B cell (primary cell): ENCODE measurements at regions not wholly inside any gene's neighbourhood (a gene's known extent, or its start where the extent isn't known, plus 50 kb on each side); places are given as distances from the start of the nearest gene placed in this dataset.
"Not testable (repeated sequence)": the region's sequence is repeated elsewhere in the genome, so short reads cannot be mapped to it uniquely, and the experiment has no call there.

Experiments used
- ATAC-seq: fragments of 200-7000 bp; cut with Tn5 transposase; one replicate; pipeline ENCODE4 v1.10.0; 2021; ENCODE audit warnings: low read depth, mild to moderate bottlenecking, moderate number of reproducible peaks, moderate library complexity
- CTCF ChIA-PET: fragments of 350-600 bp; sonication (Branson Sonifier 250); formaldehyde crosslinking; loops from one replicate; lab custom pipeline; 2021; ENCODE audit warnings: antibody characterized with exemption, inconsistent platforms; lab: Charles Lee
- POLR2A ChIA-PET: fragments of 350-600 bp; sonication (Branson Sonifier 250); formaldehyde crosslinking; loops from one replicate; lab custom pipeline; 2021; ENCODE audit warnings: antibody characterized with exemption; lab: Charles Lee
- DNase-seq: peaks from one replicate; pipeline ENCODE4 v3.0.0; 2013
- H2AFZ ChIP-seq: 2 replicates; pipeline ENCODE4 v1.6.1; 2012; ENCODE audit warnings: mild to moderate bottlenecking, low read depth, low read length; ENCODE audit not compliant: insufficient read depth, poor library complexity, severe bottlenecking
- H3K27ac ChIP-seq, 2 donors: 1 replicate in 1 of 2; 2 replicates in 1 of 2; pipeline ENCODE4 v1.5.1; 2012 to 2013; ENCODE audit warnings: low read length in 2 of 2, mild to moderate bottlenecking in 2 of 2, moderate library complexity in 1 of 2
- H3K27me3 ChIP-seq, 4 experiments: fragments of 200-600 bp in 1 of 4; sonication (generic) in 1 of 4; replicated peaks in 1 of 4; 1 replicate in 2 of 4; 2 replicates in 2 of 4; pipeline versions ENCODE4 v1.6.1 to v1.7.0; 2013 to 2016; ENCODE audit warnings: low read length in 3 of 4, mild to moderate bottlenecking in 2 of 4, mixed read lengths in 1 of 4, moderate library complexity in 1 of 4; ENCODE audit not compliant: insufficient read depth in 4 of 4, control insufficient read depth in 3 of 4; ENCODE audit errors: control extremely low read depth in 1 of 4
- H3K36me3 ChIP-seq, 2 experiments: replicated peaks in 1 of 2; 1 replicate in 1 of 2; 2 replicates in 1 of 2; pipeline versions ENCODE4 v1.6.1 to v1.7.1; 2013; ENCODE audit warnings: low read length in 1 of 2; ENCODE audit not compliant: insufficient read depth in 2 of 2, control insufficient read depth in 1 of 2; ENCODE audit errors: control extremely low read depth in 1 of 2, extremely low read depth in 1 of 2
- H3K4me1 ChIP-seq, 2 donors: fragments of 200-600 bp in 1 of 2; sonication (generic) in 1 of 2; 1 replicate in 1 of 2; 2 replicates in 1 of 2; pipeline versions ENCODE4 v1.5.1 to v1.6.1; 2013 to 2017; ENCODE audit warnings: low read length in 2 of 2; ENCODE audit not compliant: control insufficient read depth in 2 of 2, insufficient read depth in 2 of 2
- H3K4me2 ChIP-seq: replicated peaks from 2 replicates; pipeline ENCODE3; 2012; ENCODE audit warnings: mild to moderate bottlenecking, low read depth, low read length; ENCODE audit not compliant: poor library complexity, severe bottlenecking
- H3K4me3 ChIP-seq, 5 experiments: fragments of 200-600 bp in 1 of 5; sonication (generic) in 1 of 5; 1 replicate in 3 of 5; 2 replicates in 2 of 5; pipeline versions ENCODE4 v1.5.1 to v1.7.0; 2011 to 2016; ENCODE audit warnings: low read length in 4 of 5, mild to moderate bottlenecking in 4 of 5, low read depth in 2 of 5, control low read depth in 1 of 5, moderate library complexity in 1 of 5; ENCODE audit not compliant: insufficient read depth in 1 of 5; ENCODE audit errors: control extremely low read depth in 1 of 5, extremely low read depth in 1 of 5
- H3K79me2 ChIP-seq: fragments of 200-600 bp; sonication (generic); one replicate; pipeline ENCODE4 v1.6.0; 2016; ENCODE audit warnings: low read length; ENCODE audit not compliant: control insufficient read depth, insufficient read depth
- H3K9ac ChIP-seq: fragments of 200-600 bp; sonication (generic); 2 replicates; pipeline ENCODE4 v1.6.1; 2017; ENCODE audit warnings: mild to moderate bottlenecking, low read length, moderate library complexity
- H3K9me3 ChIP-seq, 3 donors: one replicate each; pipeline versions ENCODE4 v1.6.1 to v1.7.1; 2013; ENCODE audit warnings: low read length in 2 of 3; ENCODE audit not compliant: control insufficient read depth in 2 of 3, insufficient read depth in 1 of 3; ENCODE audit errors: control extremely low read depth in 1 of 3
- H4K20me1 ChIP-seq: 2 replicates; pipeline ENCODE4 v1.6.0; 2012; ENCODE audit warnings: mild to moderate bottlenecking, low read length; ENCODE audit not compliant: insufficient read depth, control insufficient read depth, poor library complexity, severe bottlenecking
- H3K27ac Mint-ChIP-seq: one replicate; pipeline ENCODE4 v1.8.0; 2021; ENCODE audit warnings: mixed read lengths
- H3K27me3 Mint-ChIP-seq: one replicate; pipeline ENCODE4 v1.8.0; 2021; ENCODE audit warnings: mixed read lengths
- H3K4me1 Mint-ChIP-seq: one replicate; pipeline ENCODE4 v1.8.0; 2021; ENCODE audit warnings: mixed read lengths
- H3K4me3 Mint-ChIP-seq: one replicate; pipeline ENCODE4 v1.8.0; 2021; ENCODE audit warnings: mixed read lengths
- H3K9me3 Mint-ChIP-seq: one replicate; pipeline ENCODE4 v1.8.0; 2022; ENCODE audit warnings: mixed read lengths; ENCODE audit not compliant: insufficient read depth
- EZH2 ChIP-seq: IDR thresholded peaks from 2 replicates; pipeline ENCODE4 v1.6.1; 2012; ENCODE audit warnings: borderline replicate concordance, low read depth, mild to moderate bottlenecking, moderate library complexity, low read length; ENCODE audit not compliant: insufficient read depth, poor library complexity, severe bottlenecking
- WGBS: methylation state at CpG from one replicate; pipeline ENCODE4 v1.1.5; 2013; ENCODE audit warnings: missing lambda C conversion rate; ENCODE audit not compliant: insufficient coverage; 5-methylcytosine and 5-hydroxymethylcytosine counted together
- intact Hi-C: fragments of 100-400 bp; cut with micrococcal nuclease; formaldehyde crosslinking; loops from one replicate; pipeline ENCODE4 v1.10.0; 2022
- TF ChIP-seq, protein P1 (sequence below): fragments of 200-600 bp; IDR thresholded peaks from one replicate; pipeline ENCODE4 v1.8.0; 2022; ENCODE audit warnings: antibody characterized with exemption, mild to moderate bottlenecking

DNA sequence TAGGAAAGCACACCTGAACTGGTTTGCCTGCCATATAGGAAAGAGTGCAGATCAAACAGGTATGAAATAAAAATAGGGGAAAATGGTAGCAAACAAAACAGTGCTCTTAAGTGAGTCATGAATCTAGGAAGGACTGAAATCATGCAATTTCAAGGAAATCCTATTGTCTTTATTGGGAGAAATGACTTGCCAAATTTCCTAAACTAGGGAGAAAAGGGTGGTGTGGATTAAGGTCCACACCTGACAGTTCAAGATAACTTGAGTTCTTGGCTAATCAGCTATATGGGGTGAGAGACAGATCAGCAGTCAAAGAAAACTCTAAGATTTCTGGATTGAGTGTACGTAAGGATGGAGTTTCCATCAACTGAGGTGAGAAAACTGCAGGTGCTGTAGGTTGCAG is 101.1 kb downstream of the PRKAB2 start:
- Histone ChIP-seq H3K9ac (no peak overlapping the region), H3K4me1 (peaks cover 7 to 14% of the 10 kb centered on the region in 2 donors), H4K20me1 (no peaks in the 10 kb centered on the region), H3K4me3 (no peak overlapping the region), H3K4me2 (no peak overlapping the region), H2AFZ (peak overlapping the region; percentile 12), H3K9me3 (peaks cover 0 to 6% (median 1%) of the 10 kb centered on the region in 3 donors), H3K36me3 (no peaks in the 10 kb centered on the region), H3K27me3 (peaks cover 0 to 28% (median 15%) of the 10 kb centered on the region in 4 experiments), H3K27ac (no peak overlapping the region), H3K79me2 (no peaks in the 10 kb centered on the region)
- WGBS: 90% methylated on average over 1 of the region's 1 CpG
- Mint-ChIP-seq H3K4me1 (peaks cover 17% of the 10 kb centered on the region), H3K27ac (no peak overlapping the region), H3K4me3 (no peak overlapping the region), H3K27me3 (peaks cover 48% of the 10 kb centered on the region), H3K9me3 (no peaks in the 10 kb centered on the region)
- CTCF ChIA-PET: no interaction called here
- no peak for TF ChIP-seq EZH2
- TF ChIP-seq, protein P1, sequence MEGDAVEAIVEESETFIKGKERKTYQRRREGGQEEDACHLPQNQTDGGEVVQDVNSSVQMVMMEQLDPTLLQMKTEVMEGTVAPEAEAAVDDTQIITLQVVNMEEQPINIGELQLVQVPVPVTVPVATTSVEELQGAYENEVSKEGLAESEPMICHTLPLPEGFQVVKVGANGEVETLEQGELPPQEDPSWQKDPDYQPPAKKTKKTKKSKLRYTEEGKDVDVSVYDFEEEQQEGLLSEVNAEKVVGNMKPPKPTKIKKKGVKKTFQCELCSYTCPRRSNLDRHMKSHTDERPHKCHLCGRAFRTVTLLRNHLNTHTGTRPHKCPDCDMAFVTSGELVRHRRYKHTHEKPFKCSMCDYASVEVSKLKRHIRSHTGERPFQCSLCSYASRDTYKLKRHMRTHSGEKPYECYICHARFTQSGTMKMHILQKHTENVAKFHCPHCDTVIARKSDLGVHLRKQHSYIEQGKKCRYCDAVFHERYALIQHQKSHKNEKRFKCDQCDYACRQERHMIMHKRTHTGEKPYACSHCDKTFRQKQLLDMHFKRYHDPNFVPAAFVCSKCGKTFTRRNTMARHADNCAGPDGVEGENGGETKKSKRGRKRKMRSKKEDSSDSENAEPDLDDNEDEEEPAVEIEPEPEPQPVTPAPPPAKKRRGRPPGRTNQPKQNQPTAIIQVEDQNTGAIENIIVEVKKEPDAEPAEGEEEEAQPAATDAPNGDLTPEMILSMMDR: no peak
- POLR2A ChIA-PET: no interaction called here
- no peak for DNase-seq
- ATAC-seq: no peak
- intact Hi-C loops: no loop called here

DNA sequence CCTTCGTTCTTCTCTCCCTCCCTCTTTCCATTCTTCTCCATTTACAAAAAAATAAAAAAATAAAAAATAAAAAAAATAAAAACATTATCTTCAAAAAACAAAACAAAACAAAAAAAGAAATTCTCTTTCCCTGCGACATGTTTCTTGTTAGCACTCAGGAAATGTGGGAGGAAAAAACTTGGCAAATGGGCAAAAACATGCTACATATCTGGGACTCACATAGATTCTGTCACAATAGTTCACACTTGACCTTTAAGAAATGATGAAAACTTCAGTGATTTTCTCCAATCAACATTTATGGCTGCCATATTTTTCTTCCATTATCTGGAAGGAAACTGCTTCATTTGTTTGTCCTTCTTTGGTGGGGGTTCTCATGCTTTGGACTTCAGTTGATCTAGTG is 109.3 kb downstream of the PRKAB2 start:
- POLR2A ChIA-PET: no interaction called here

DNA sequence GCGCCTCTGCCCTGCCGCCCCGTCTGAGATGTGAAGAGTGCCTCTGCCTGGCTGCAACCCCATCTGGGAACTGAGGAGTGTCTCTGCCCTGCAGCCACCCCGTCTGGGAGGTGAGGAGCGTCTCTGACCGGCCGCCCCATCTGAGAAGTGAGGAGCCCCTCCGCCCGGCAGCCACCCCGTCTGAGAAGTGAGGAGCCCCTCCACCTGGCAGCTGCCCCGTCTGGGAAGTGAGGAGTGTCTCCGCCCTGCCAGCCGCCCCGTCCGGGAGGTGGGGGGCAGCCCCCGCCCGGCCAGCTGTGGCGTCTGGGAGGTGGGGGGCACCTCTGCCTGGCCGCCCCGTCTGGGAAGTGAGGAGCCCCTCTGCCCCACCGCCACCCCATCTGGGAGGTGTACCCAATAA is 110.4 kb downstream of the PRKAB2 start:
- CTCF ChIA-PET, ATAC-seq, H3K4me1 ChIP-seq, H3K4me1 Mint-ChIP-seq, intact Hi-C loops, H3K27ac Mint-ChIP-seq, DNase-seq, H3K9ac ChIP-seq, H3K4me3 ChIP-seq, H3K9me3 Mint-ChIP-seq, H3K36me3 ChIP-seq, H3K27me3 ChIP-seq, H2AFZ ChIP-seq, H4K20me1 ChIP-seq, H3K27ac ChIP-seq, H3K4me2 ChIP-seq, H3K4me3 Mint-ChIP-seq, H3K79me2 ChIP-seq: not testable (repeated sequence)
- H3K27me3 Mint-ChIP-seq: peaks cover 21% of the 10 kb centered on the region
- POLR2A ChIA-PET: interaction anchor here (0.7 kb wide), 1 partner anchor 305 kb away, joined by 3 read pairs; no protein-coding TSS in a partner anchor
- 91% methylated on average over 20 of the region's 21 CpGs for WGBS
- H3K9me3 ChIP-seq: peaks cover 1 to 14% (median 8%) of the 10 kb centered on the region in 3 donors

More for the DNA sequence above, 109.3 kb downstream of the PRKAB2 start:
- no peaks in the 10 kb centered on the region for H3K36me3 ChIP-seq
- no peaks in the 10 kb centered on the region for H3K4me1 ChIP-seq
- intact Hi-C loops: no loop called here
- no CpG with 5 or more reads among the region's 2 CpGs for WGBS
- DNase-seq (no peak), ATAC-seq (no peak)
- no peak overlapping the region for H3K9ac ChIP-seq
- H3K4me2 ChIP-seq: no peak overlapping the region
- Mint-ChIP-seq H3K27ac (no peak overlapping the region), H3K4me1 (no peaks in the 10 kb centered on the region), H3K9me3 (peaks cover 3% of the 10 kb centered on the region), H3K27me3 (peaks cover 21% of the 10 kb centered on the region), H3K4me3 (no peak overlapping the region)
- no peaks in the 10 kb centered on the region for H4K20me1 ChIP-seq
- no peak overlapping the region for H3K27ac ChIP-seq
- H3K27me3 ChIP-seq: no peaks in the 10 kb centered on the region
- no peak overlapping the region for H3K4me3 ChIP-seq
- TF ChIP-seq, protein P1: no peak
- no peak for TF ChIP-seq EZH2
- CTCF ChIA-PET: no interaction called here
- no peaks in the 10 kb centered on the region for H3K79me2 ChIP-seq
- H3K9me3 ChIP-seq: peaks cover 0 to 14% (median 8%) of the 10 kb centered on the region in 3 donors
- no peak overlapping the region for H2AFZ ChIP-seq
